ENCODE measurements at regions not wholly inside any gene's neighbourhood (a gene's known extent, or its start where the extent isn't known, plus 50 kb on each side); places are given as distances from the start of the nearest gene placed in this dataset.
"Not testable (repeated sequence)": the region's sequence is repeated elsewhere in the genome, so short reads cannot be mapped to it uniquely, and the experiment has no call there.

- DNase-seq (ENCODE audit: low read depth) = no peak
Observed at GRCh38 chr18:22739789-22740188, 193.3 kb upstream of the RBBP8 start.

DNA sequence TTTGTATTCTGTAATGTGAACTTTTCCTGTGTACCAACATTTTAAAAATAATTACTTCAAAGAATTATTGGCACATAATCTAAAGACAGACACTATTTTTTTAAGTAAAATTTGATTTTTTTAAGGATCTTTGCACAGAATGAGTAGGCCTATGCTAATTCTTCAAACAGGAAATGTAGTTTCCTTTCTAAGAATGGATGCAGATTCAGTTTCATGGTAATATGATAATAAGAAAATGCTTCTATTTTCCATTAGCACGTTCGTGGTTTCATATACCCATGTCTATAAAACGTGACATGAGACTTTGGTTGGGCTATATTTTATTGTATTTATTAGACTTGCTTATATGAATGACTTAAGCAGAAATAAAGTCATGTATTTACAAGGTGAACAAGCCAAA is 191.8 kb upstream of the RBBP8 start:
- no peak for DNase-seq (ENCODE audit: low read depth)

- DNase-seq (ENCODE audit: low read depth) = no peak
Observed at GRCh38 chr18:22742409-22742808, 190.7 kb upstream of the RBBP8 start.

- no peak for DNase-seq (ENCODE audit: low read depth)
Observed at GRCh38 chr18:22745966-22746365, 187.2 kb upstream of the RBBP8 start.

- DNase-seq (ENCODE audit: low read depth) = no peak
Observed at GRCh38 chr18:22752014-22752413, 181.1 kb upstream of the RBBP8 start.

- DNase-seq (ENCODE audit: low read depth) = no peak
Observed at GRCh38 chr18:22753130-22753831, 179.8 kb upstream of the RBBP8 start.

- DNase-seq (ENCODE audit: low read depth) = not testable (repeated sequence)
Observed at GRCh38 chr18:22764005-22764404, 169.1 kb upstream of the RBBP8 start.

- no peak for DNase-seq (ENCODE audit: low read depth)
Observed at GRCh38 chr18:22765896-22766295, 167.2 kb upstream of the RBBP8 start.

DNA sequence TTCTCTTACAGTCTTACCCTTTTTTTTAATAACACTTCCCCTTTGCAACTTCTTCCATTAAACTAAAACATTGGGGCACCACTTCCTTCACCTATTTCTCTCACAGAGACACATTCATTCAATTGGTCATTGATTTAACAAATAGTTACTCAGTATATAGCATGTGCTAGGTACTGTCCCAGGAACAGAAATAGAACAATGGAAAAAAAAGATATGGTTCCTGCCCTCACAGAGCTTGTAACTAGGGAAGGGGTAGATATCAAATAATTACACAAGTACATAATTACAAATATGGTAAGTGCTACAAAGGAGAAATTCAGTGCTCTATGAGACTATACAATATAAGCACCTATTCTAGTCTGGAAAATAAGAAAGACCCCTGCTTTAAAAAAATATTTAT is 165.5 kb upstream of the RBBP8 start:
- no peak for DNase-seq (ENCODE audit: low read depth)

- DNase-seq (ENCODE audit: low read depth) = no peak
Observed at GRCh38 chr18:22773944-22774343, 159.2 kb upstream of the RBBP8 start.

DNA sequence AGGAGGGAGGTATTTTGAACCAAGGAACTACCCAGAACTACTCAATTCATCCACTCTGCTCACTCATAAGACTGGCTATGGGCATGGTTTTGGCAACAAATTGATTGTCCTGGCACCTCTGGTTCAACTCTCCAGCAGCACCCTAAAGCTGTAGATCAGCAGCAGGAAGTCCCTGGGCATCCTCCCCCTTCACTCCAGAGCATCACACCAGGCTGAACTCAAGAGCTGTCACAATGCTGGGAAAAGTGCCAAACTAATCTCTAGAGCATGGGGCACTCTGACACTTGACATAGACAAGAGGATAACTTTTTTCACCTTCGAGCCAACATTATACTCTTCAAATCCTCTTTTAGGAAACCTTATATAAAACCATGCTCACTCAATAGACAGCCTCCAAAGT is 154.1 kb upstream of the RBBP8 start:
- no peak for DNase-seq (ENCODE audit: low read depth)

DNA sequence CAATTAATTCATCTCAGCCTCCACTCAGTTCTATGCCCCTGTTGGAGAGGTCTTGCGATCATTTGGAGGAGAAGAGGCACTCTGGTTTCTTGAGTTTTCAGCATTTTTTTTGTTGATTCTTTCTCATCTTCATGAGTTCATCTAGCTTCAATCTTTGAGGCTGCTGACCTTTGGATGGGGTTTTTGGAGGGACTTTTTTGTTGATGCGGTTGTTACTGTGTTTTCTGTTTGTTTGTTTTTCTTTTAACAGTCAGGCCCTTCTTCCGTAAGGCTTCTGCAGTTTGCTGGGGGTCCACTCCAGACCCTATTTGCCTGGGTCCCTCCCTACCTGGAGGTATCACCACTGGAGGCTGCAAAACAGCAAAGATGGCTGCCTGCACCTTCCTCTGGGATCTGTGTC is 149.9 kb upstream of the RBBP8 start:
- no peak for DNase-seq (ENCODE audit: low read depth)

DNA sequence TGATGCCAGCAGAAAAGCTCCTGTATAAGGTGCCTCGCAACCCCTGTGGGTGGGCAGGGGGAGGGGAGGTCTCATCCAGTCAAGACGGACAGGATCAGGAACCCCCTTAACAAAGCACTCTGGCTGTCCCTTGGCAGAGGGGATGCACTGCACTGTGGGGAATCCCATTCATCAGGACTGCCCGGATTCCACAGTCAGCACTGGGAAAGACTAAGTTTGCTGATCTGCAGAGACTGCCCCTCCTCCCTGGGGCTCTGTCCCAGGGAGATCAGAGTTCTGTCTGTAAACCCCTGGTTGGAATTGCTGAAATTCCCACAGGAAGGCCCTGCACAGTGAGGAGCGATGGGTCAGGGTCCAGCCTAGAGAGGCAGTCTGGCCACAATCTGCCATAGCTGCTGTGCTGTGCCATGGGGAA is 149.5 kb upstream of the RBBP8 start:
- DNase-seq (ENCODE audit: low read depth) = no peak

DNA sequence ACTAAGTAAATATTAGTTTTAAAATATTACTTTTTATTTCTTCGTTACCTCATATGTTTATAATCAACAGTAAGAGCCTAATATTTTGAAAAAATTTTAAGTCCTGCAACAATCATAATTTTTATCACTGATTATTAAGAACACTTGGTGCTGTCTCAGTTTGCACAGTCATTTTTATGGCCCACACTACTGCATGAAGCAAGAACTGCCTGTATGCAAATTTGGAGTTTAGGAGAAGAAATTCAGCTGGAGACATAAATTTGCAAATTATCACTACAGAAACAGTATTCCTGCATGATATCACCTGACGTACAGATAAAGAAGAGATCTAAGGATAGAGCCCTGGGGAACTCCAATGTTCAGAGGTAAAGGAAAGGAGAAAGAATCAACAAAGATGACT is 144.1 kb upstream of the RBBP8 start:
- no peak for DNase-seq (ENCODE audit: low read depth)

- DNase-seq (ENCODE audit: low read depth) = no peak
Observed at GRCh38 chr18:22789600-22789999, 143.5 kb upstream of the RBBP8 start.

- DNase-seq (ENCODE audit: low read depth) = no peak
Observed at GRCh38 chr18:22790545-22791309, 142.4 kb upstream of the RBBP8 start.

GRCh38 chr18:22791310-22791610 is 141.9 kb upstream of the RBBP8 start:
- DNase-seq (ENCODE audit: low read depth) = no peak

DNA sequence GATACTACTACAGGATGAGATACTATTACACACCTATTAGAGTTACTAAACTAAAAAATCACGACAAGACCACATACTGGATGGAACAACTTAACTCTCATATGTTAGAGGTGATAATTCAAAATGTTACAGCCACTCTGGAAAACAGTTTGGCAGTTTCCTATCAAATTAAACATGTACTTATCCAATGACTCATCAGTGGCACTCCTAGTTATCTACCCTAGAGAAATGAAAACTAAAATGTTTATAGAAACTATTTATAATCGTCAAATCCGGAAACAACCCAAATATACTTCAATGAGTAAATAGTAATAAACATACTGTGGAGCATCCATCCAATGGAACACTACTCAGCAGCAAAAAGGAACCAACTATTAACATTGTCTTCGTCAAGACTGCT is 137.0 kb upstream of the RBBP8 start:
- no peak for DNase-seq (ENCODE audit: low read depth)

- DNase-seq (ENCODE audit: low read depth) = no peak
Observed at GRCh38 chr18:22800551-22800951, 132.6 kb upstream of the RBBP8 start.

GRCh38 chr18:22813648-22814328 is 119.3 kb upstream of the RBBP8 start:
- no peak for DNase-seq (ENCODE audit: low read depth)

GRCh38 chr18:22814329-22814703 is 118.8 kb upstream of the RBBP8 start:
- no peak for DNase-seq (ENCODE audit: low read depth)

GRCh38 chr18:22816266-22817176 is 116.6 kb upstream of the RBBP8 start:
- no peak for DNase-seq (ENCODE audit: low read depth)

Measured in stimulated activated CD8-positive, alpha-beta memory T cell treated with anti-CD3 and anti-CD28 coated beads, Interleukin-12 subunit alpha, Interleukin-12 subunit beta, amount 100 ng/mL, for 4 hours (primary cell).